AG09309 (cell line): ENCODE measurements at regions not wholly inside any gene's neighbourhood (a gene's known extent, or its start where the extent isn't known, plus 50 kb on each side); places are given as distances from the start of the nearest gene placed in this dataset.

Experiments
- DNase-seq: peaks from one replicate; pipeline ENCODE4 v3.0.0-alpha.2; 2010; ENCODE audit warnings: low read depth
- H3K4me3 ChIP-seq: 2 replicates; pipeline ENCODE4 v1.5.1; 2011; ENCODE audit warnings: mild to moderate bottlenecking, low read depth, low read length, moderate library complexity; ENCODE audit not compliant: control insufficient read depth
- TF ChIP-seq, protein P1 (sequence below): IDR thresholded peaks from 2 replicates; pipeline ENCODE4 v1.5.1; 2011; ENCODE audit warnings: mild to moderate bottlenecking, low read depth, low read length, inconsistent platforms; ENCODE audit not compliant: insufficient read depth, control insufficient read depth; ENCODE audit errors: missing control alignments

DNA sequence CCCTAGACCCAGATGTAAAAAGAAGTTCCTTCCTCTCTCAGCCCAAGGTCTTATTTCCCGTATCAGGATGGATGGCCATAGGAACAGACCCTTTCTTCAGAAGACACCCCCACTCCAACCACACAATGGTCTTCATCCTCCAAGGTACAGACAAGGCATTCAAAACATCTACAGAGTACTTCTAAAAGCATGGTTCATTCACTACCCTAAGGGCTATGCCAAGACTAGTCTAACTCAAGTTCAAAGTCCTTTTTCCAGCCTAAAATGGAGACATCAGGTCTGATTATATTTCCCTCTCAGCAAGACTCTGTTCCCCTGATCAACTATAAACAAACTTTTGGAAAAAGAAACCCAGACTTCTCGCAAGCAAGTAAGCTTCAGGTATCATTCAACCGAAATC lies 388.9 kb downstream of the NPIPA8 start:
- no peak for DNase-seq
- TF ChIP-seq, protein P1, sequence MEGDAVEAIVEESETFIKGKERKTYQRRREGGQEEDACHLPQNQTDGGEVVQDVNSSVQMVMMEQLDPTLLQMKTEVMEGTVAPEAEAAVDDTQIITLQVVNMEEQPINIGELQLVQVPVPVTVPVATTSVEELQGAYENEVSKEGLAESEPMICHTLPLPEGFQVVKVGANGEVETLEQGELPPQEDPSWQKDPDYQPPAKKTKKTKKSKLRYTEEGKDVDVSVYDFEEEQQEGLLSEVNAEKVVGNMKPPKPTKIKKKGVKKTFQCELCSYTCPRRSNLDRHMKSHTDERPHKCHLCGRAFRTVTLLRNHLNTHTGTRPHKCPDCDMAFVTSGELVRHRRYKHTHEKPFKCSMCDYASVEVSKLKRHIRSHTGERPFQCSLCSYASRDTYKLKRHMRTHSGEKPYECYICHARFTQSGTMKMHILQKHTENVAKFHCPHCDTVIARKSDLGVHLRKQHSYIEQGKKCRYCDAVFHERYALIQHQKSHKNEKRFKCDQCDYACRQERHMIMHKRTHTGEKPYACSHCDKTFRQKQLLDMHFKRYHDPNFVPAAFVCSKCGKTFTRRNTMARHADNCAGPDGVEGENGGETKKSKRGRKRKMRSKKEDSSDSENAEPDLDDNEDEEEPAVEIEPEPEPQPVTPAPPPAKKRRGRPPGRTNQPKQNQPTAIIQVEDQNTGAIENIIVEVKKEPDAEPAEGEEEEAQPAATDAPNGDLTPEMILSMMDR = no peak
- no peak overlapping the region for H3K4me3 ChIP-seq

DNA sequence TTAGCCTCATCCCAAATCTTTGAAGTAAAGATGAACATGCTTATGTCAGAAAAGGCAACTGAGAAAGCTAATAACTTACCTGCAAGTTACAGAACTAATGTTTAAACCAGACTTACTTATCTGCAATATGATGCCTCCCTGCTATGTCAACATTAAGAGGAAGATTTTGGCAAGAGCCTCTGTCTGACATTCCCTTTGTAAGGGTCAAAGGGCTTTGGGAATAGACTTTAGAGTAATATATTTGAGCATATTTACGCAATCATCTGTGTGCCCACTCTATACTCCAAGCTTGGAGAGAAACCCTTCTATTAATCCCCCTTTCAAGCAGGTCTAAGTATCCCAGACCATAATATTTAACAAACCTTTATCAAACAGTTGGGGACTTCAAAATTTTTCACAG lies 389.4 kb downstream of the NPIPA8 start:
- DNase-seq = no peak

DNA sequence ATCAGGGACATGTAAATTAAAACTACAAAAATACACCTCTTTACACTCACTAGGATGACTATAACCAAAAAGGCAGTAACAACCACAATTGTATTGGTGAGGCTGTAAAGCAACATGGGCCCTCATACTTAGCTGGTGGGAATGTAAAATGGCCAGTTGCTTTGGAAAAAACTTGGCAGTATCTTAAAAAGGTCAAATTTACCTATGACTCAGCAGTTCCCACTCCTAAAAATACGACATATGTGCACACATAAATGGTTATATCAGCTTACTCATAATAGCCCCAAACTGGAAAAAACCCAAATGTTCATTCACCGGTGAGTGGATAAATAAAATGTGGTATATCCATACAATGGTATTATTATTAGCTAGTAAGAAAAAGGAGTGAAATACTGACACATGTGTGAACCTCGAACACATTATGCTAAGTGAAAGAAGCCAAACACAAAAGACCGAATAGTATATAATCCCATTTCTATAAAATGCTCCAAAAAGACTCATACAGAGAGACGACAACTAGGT lies 391.4 kb downstream of the NPIPA8 start:
- DNase-seq = no peak
- TF ChIP-seq, protein P1 = no peak
- H3K4me3 ChIP-seq = no peak overlapping the region

More for the DNA sequence above, 389.4 kb downstream of the NPIPA8 start:
- H3K4me3 ChIP-seq = no peak overlapping the region
- TF ChIP-seq, protein P1 = no peak

DNA sequence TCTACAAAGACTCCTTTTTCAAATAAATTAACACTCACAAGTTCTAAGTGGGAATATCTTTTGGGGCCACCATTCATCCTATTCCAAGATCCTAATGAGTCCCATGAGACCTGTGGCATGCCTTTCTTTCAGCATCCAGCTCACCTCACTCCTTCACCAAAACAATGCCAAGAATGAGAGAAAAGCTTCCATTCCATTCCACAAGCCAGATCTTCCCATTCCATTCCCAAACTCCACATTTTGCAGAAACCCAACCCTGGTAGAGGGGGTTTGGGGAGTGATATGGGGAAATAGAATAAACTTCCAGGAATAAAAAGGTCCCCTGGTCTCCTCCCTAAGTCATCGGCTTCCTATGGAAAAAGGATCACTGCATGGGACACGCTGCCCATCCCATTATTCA lies 392.2 kb downstream of the NPIPA8 start:
- H3K4me3 ChIP-seq = no peak overlapping the region
- TF ChIP-seq, protein P1 = no peak
- no peak for DNase-seq

DNA sequence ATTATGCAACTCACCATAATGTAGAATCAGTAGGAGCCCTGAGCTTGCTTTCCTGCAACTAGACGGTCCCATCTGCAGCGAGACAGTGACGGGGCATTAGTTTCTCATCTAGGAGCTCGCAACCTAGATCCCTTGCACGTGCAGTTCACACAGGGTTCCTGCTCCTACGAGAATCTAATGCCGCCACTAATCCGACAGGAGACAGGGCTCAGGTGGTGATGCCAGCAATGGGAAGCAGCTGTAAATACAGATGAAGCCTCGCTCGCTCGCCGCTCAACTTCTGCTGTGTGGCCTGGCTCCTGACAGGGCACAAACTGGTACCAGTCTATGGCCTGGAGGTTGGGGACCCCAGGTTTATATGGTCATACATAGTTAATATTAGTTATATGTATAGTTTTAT lies 394.5 kb downstream of the NPIPA8 start:
- H3K4me3 ChIP-seq = no peak overlapping the region
- TF ChIP-seq, protein P1 = no peak
- no peak for DNase-seq

DNA sequence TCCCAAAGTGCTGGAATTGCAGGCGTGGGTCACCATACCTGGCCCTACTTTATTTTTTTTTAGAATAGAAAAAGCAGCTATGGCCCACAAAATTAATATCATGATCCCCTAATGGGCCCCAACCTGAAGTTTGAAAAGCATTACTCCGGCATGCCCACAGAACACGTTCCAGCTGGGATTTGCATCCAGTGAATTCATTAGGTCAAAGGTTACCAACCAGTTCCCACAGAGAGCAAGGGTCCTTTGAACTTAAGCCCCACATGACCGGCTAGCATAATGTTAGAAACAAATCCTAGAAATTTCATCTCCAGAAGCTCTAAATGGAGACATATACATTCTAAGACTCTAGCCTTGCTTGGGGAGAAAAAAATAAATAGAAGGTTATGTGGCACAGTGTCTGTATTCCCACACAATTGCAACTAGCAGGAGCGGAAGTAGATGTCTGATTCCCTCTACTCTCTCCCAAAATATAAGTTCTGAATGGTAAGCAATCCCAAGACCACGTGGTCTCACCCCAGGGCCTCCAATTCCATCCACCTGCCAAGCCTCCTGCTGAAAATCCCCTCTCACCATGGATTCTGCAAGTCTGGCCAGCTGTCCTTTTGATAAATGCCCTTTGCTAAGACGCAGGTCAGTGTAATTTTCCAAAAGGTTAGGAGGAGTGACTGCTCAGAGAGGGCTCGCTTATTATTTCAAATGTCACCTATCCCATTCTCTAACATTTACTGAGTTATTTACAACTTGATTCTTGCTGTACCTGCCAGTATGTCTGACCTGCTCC lies 395.8 kb downstream of the NPIPA8 start:
- no peak for DNase-seq
- H3K4me3 ChIP-seq = no peak overlapping the region
- TF ChIP-seq, protein P1 = no peak
